GM12878 (cell line): ENCODE measurements at regions not wholly inside any gene's neighbourhood (a gene's known extent, or its start where the extent isn't known, plus 50 kb on each side); places are given as distances from the start of the nearest gene placed in this dataset.

Source experiments
- ATAC-seq: fragments of 200-7000 bp; cut with Tn5 transposase; 3 replicates; pipeline ENCODE4 v1.9.1; 2020; ENCODE audit warnings: mild to moderate bottlenecking, moderate library complexity
- BruUV-seq: library from RNA; stranded (reverse); fragments of 400-500 nt; replicated peaks from 2 replicates; lab custom pipeline; 2021; lab: Mats Ljungman, UMichigan
- CTCF ChIA-PET: fragments of 300-600 bp; sonication (Branson Sonifier 250); formaldehyde crosslinking; extraction: SDS; loops from one replicate; lab custom pipeline; 2021; ENCODE audit warnings: inconsistent platforms; lab: Yijun Ruan, JAX
- POLR2A ChIA-PET: fragments of 350-600 bp; formaldehyde crosslinking; extraction: SDS; loops from one replicate; lab custom pipeline; 2021; ENCODE audit warnings: inconsistent platforms; lab: Charles Lee
- RAD21 ChIA-PET: fragments of 300-600 bp; sonication (Branson Sonifier 250); formaldehyde crosslinking; loops from one replicate; lab custom pipeline; 2023; ENCODE audit warnings: antibody characterized with exemption; ENCODE audit not compliant: unreplicated experiment; lab: Charles Lee
- SMC1A ChIA-PET: fragments of 300-600 bp; sonication (Branson Sonifier 250); formaldehyde crosslinking; loops from one replicate; lab custom pipeline; 2023; ENCODE audit not compliant: unreplicated experiment, uncharacterized antibody; lab: Charles Lee
- DNase-seq: peaks from one replicate; pipeline ENCODE4 v3.0.0-alpha.2; 2011; ENCODE audit warnings: low read depth, low spot score
- FAIRE-seq: peaks from 3 replicates; lab custom pipeline; 2011; peaks lifted over from hg19 to GRCh38; lab: Jason Lieb, UNC
- H2AFZ ChIP-seq: 2 replicates; pipeline ENCODE4 v1.6.0; 2011; ENCODE audit warnings: low read depth, low read length, control low read depth; ENCODE audit not compliant: control insufficient read depth
- H3K27ac ChIP-seq: 2 replicates; pipeline ENCODE4 v1.5.1; 2011; ENCODE audit warnings: control low read depth; ENCODE audit not compliant: control insufficient read depth, insufficient read depth
- H3K27me3 ChIP-seq, 2 experiments: replicated peaks in 1 of 2; 2 replicates each; pipeline versions ENCODE4 v1.6.0 to v1.6.1; 2011; ENCODE audit warnings: low read length in 1 of 2; ENCODE audit not compliant: control insufficient read depth in 2 of 2, insufficient read depth in 2 of 2
- H3K36me3 ChIP-seq, 2 experiments: 2 replicates each; pipeline ENCODE4 v1.5.1; 2011; ENCODE audit warnings: low read length in 1 of 2; ENCODE audit not compliant: control insufficient read depth in 2 of 2, insufficient read depth in 2 of 2
- H3K4me1 ChIP-seq: 2 replicates; pipeline ENCODE4 v1.6.1; 2011; ENCODE audit warnings: mild to moderate bottlenecking, low read length, moderate library complexity, mixed read lengths; ENCODE audit not compliant: control insufficient read depth, insufficient read depth
- H3K4me2 ChIP-seq: 2 replicates; pipeline ENCODE4 v1.6.0; 2011; ENCODE audit warnings: control low read depth; ENCODE audit not compliant: control insufficient read depth, insufficient read depth
- H3K4me3 ChIP-seq: fragments of 200-600 bp; sonication (generic); 2 replicates; pipeline ENCODE4 v1.5.1; 2016
- H3K79me2 ChIP-seq: 2 replicates; pipeline ENCODE4 v1.6.0; 2011; ENCODE audit warnings: low read length; ENCODE audit not compliant: control insufficient read depth, insufficient read depth
- H3K9ac ChIP-seq: 2 replicates; pipeline ENCODE4 v1.8.0; 2011; ENCODE audit warnings: low read length, control low read depth, mixed read lengths; ENCODE audit not compliant: control insufficient read depth, insufficient read depth
- H3K9me3 ChIP-seq: replicated peaks from 3 replicates; pipeline ENCODE4 v1.5.1; 2011; ENCODE audit warnings: mild to moderate bottlenecking, low read length; ENCODE audit not compliant: control insufficient read depth, insufficient read depth
- H4K20me1 ChIP-seq: 2 replicates; pipeline ENCODE4 v1.6.0; 2011; ENCODE audit not compliant: control insufficient read depth, insufficient read depth
- ELK1 ChIP-seq: IDR thresholded peaks from 2 replicates; pipeline ENCODE4 v1.6.1; 2012; ENCODE audit warnings: low read depth, low read length, improper control_type of control experiment
- HSF1 ChIP-seq: fragments of 150-350 bp; IDR thresholded peaks from 2 replicates; pipeline ENCODE4 v1.6.1; 2014; ENCODE audit warnings: mild to moderate bottlenecking, low read depth, low read length
- KAT2A ChIP-seq: conservative IDR thresholded peaks from 2 replicates; pipeline ENCODE4 v1.6.1; 2011; ENCODE audit warnings: low read depth, low read length; ENCODE audit not compliant: control insufficient read depth
- MEF2A ChIP-seq: IDR thresholded peaks from 2 replicates; pipeline ENCODE4 v1.6.1; 2011; ENCODE audit warnings: low read depth, mild to moderate bottlenecking, low read length, moderate library complexity; ENCODE audit not compliant: insufficient read depth
- NR2C2 ChIP-seq: IDR thresholded peaks from 2 replicates; pipeline ENCODE4 v1.6.1; 2011; ENCODE audit warnings: borderline replicate concordance, low read depth; ENCODE audit not compliant: control insufficient read depth, insufficient read length
- RCOR1 ChIP-seq: conservative IDR thresholded peaks from 2 replicates; pipeline ENCODE4 v1.6.1; 2012; ENCODE audit warnings: low read depth, low read length, improper control_type of control experiment
- SMARCA5 ChIP-seq: fragments of 450-650 bp; IDR thresholded peaks from 2 replicates; pipeline ENCODE4 v1.6.1; 2017; ENCODE audit warnings: mild to moderate bottlenecking
- SREBF2 ChIP-seq: IDR thresholded peaks from 2 replicates; pipeline ENCODE4 v1.6.1; 2012; ENCODE audit warnings: mild to moderate bottlenecking, low read length
- TCF12 ChIP-seq: IDR thresholded peaks from 2 replicates; pipeline ENCODE4 v1.6.1; 2011; ENCODE audit warnings: low read depth, mild to moderate bottlenecking, low read length
- TCF7 ChIP-seq: IDR thresholded peaks from 2 replicates; pipeline ENCODE4 v1.6.1; 2014; ENCODE audit warnings: antibody characterized with exemption, borderline replicate concordance
- ZBTB33 ChIP-seq: fragments of 450-650 bp; IDR thresholded peaks from 2 replicates; pipeline ENCODE4 v1.6.1; 2017; ENCODE audit warnings: mild to moderate bottlenecking
- WGBS: methylation state at CpG from one replicate; pipeline ENCODE4 v1.1.6; 2016; ENCODE audit warnings: low lambda C conversion rate; ENCODE audit not compliant: insufficient replicate concordance, insufficient coverage; ENCODE audit errors: missing lambda C conversion rate; 5-methylcytosine and 5-hydroxymethylcytosine counted together
- in situ Hi-C: fragments of 300-500 bp; cut with MboI; formaldehyde crosslinking; loops from 9 replicates; pipeline ENCODE4 v1.14.3; 2018; ENCODE audit warnings: mixed read lengths
- intact Hi-C: fragments of 100-400 bp; cut with micrococcal nuclease; formaldehyde crosslinking; loops from one replicate; pipeline ENCODE4 v1.14.2; 2022; ENCODE audit not compliant: unreplicated experiment

- H3K4me1 ChIP-seq = no peaks in the 10 kb centered on the region
- CTCF ChIA-PET = interaction anchor here (1.6 kb wide), 1 partner anchor 26 kb away, joined by 3 read pairs; no protein-coding TSS in a partner anchor
- DNase-seq (no peak), ATAC-seq (no peak), FAIRE-seq (no peak)
- no peak overlapping the region for H3K27ac ChIP-seq
- intact Hi-C loops = no loop called here
- SMC1A ChIA-PET = no interaction called here
- no peaks in the 10 kb centered on the region for H3K9me3 ChIP-seq
- H3K4me3 ChIP-seq = no peak overlapping the region
- no peaks in the 10 kb centered on the region for H4K20me1 ChIP-seq
- POLR2A ChIA-PET = no interaction called here
- no peak overlapping the region for H3K9ac ChIP-seq
- no peak overlapping the region for H2AFZ ChIP-seq
- TF ChIP-seq HSF1 = no peak
- no peak for TF ChIP-seq SREBF2
- no peak for TF ChIP-seq TCF12
- TF ChIP-seq SMARCA5 = no peak
- no peak for TF ChIP-seq ZBTB33
- TF ChIP-seq MEF2A = no peak
- TF ChIP-seq TCF7 = no peak
- TF ChIP-seq NR2C2 = no peak
- TF ChIP-seq ELK1 = no peak
- TF ChIP-seq RCOR1 = no peak
- no peak for TF ChIP-seq KAT2A
- H3K27me3 ChIP-seq = no peaks in the 10 kb centered on the region
- 29% methylated on average over 19 of the region's 19 CpGs for WGBS
- H3K4me2 ChIP-seq = no peak overlapping the region
- in situ Hi-C loops = no loop called here
- BruUV-seq = no TSS peak
- H3K36me3 ChIP-seq = no peaks in the 10 kb centered on the region
- no peaks in the 10 kb centered on the region for H3K79me2 ChIP-seq
- RAD21 ChIA-PET = no interaction called here
Measured at GRCh38 chr10:45180946-45181875, 134.2 kb downstream of the OR13A1 start.
